Stimulated activated naive CD4-positive, alpha-beta T cell treated with Interleukin-2 at 50 U/mL for 16 hours (primary cell): ENCODE measurements at regions not wholly inside any gene's neighbourhood (a gene's known extent, or its start where the extent isn't known, plus 50 kb on each side); places are given as distances from the start of the nearest gene placed in this dataset.

Experiments used
- DNase-seq: peaks from one replicate; lab custom pipeline; 2025; lab: John Stamatoyannopoulos, UW

DNA sequence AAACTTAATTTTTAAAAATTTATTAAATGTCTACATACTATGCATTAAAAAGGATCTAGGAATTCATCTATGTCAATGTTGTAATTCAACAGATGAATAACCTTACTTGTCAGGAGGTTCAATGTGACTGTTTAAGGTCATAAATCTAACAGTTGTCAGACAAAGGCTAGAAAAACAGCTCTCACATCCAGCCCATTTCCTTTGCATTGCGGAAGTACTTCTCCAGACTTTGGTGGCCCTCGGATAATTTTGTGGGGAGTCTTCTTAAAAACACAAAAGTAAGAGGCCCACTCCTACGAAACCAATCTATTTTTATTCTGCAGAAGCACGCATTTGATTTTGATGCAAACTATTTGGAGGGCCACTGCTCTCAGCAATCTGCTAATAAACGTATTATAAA lies 122.6 kb upstream of the CHRM3 start:
- DNase-seq: no peak

DNA sequence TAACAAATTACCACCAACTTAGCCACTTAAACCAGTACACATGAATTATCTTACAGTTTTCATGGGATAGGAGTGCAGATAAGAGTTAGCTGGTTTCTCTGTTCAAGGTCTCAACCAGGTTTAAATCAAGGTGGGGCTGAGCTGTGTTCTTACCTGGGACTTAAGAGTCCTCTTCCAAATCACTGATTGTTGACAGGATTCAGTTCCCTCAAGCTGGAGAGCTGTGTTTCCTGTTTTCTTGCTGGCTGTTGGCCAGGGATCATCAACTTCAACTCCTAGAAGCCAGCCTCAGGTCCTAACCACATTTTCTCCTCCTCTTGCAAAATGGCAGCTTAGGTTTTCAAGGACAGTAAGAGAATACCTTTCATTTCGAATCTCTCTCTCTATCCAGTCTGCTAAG lies 123.8 kb upstream of the CHRM3 start:
- no peak for DNase-seq

- DNase-seq: no peak
Observed at GRCh38 chr1:239261521-239261920, 124.8 kb upstream of the CHRM3 start.

GRCh38 chr1:239260842-239261241 lies 125.5 kb upstream of the CHRM3 start:
- no peak for DNase-seq

- DNase-seq: no peak
Observed at GRCh38 chr1:239255628-239256160, 130.7 kb upstream of the CHRM3 start.

DNA sequence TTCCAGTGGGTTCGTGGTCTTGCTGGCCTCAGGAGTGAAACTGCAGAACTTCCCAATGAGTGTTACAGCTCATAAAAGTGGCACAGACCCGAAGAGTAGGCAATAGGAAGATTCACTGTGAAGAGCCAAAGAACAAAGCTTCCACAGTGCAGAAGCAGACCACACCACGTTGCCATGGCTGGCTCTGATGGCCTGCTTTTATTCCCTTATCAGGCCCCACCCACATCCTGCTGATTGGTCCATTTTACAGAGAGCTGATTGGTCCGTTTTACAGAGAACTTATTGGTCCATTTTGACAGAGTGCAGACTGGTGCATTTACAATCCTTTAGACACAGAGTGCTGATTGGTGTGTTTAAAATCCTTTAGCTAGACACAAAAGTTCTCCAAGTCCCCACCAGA lies 131.4 kb upstream of the CHRM3 start:
- DNase-seq: no peak

- no peak for DNase-seq
Observed at GRCh38 chr1:239253032-239253431, 133.3 kb upstream of the CHRM3 start.

GRCh38 chr1:239250353-239251035 lies 135.9 kb upstream of the CHRM3 start:
- DNase-seq: no peak

GRCh38 chr1:239247285-239247684 lies 139.1 kb upstream of the CHRM3 start:
- DNase-seq: no peak

DNA sequence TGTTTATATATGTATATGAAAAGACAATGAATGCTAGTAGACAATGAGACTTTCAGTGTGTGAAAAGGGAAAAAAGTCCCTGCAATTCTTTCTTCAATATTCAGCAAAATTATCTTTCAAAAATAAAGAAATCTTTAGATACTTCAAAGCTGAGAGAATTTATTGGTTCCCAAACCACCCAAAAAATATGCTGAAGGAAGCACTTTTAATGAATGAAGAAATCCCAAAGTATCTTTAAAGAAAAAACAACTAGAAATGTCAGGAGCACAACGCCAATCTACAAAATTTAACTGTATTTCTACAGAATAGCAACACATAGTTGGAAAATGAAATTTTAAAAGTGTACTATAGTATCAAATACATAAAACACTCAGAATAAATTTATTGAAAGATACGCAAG lies 142.3 kb upstream of the CHRM3 start:
- no peak for DNase-seq

- no peak for DNase-seq
Observed at GRCh38 chr1:239243006-239243405, 143.4 kb upstream of the CHRM3 start.

DNA sequence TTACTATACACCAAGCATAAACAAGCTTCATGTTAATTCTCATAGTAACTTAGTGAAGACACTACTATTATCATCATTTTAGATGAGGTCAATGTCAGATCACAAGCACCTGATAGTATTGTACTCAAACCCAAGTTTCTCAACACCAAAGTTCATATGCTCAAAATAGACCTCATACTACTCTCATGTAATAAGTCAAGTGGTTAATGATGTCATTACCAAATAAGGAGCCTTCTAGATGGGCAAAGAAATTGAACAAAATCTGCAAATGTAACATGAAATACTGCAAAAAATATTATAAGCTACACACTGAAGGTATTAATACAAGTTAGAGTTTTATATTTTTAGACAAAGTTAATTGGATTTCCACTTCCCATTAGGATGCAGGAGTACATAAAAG lies 144.0 kb upstream of the CHRM3 start:
- no peak for DNase-seq

GRCh38 chr1:239240736-239241135 lies 145.6 kb upstream of the CHRM3 start:
- no peak for DNase-seq

- DNase-seq: no peak
Observed at GRCh38 chr1:239239529-239239928, 146.8 kb upstream of the CHRM3 start.

DNA sequence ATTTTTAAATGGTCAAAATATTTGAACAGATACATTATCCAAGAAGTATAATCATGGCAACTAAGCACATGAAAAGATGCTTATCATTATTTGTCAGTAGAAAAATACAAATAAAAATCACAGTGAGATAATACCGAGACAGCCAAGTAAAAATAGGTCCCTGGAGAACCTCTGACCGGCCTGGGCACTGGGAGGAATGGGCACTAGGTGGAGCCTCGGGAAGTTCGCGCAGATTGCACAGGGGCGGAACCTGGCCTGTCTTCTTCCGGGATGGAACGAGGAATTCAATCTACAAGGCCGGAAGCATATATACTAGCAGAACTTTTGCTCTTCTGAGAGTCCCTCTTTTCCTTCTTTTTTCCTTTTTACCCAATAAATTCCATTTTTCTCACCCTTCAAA lies 148.5 kb upstream of the CHRM3 start:
- DNase-seq: no peak

GRCh38 chr1:239233626-239234025 lies 152.7 kb upstream of the CHRM3 start:
- DNase-seq: no peak

DNA sequence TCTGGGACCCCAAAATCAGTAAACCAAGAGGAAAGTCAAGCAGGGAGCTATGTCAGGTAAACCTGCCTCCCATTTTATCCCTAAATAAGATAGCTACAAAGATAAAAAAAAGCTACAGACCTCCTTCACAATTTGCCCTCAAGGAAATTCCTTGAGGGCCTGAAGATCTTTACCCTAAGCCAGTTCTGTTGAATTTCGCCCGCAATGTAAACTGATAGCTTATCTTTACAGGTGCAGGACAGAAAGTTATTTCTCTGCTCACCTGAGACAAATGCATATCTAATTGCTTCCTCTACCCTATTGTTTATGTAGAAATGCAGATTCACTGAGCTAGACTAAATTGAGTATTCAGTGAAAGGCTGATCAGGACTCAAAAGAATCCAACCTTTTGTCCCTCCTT lies 153.4 kb upstream of the CHRM3 start:
- DNase-seq: no peak

DNA sequence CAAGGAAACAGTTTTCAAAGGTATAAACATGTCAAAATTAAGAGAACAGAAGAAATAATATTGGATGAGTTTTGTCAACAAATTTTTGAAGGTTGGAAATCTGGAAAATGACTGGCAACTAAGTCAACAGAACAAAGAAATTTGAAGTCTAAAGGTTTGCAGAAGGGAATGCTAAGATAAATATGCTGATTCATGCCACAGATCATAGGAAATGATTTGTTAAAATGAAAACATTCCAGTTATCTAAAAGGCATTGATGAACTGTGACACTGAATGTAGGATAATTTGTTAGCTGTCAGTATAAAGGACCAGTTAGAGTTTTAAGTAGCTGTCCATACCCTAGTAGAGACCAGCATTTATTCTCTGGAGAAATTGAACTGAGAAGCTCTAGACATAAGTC lies 157.9 kb upstream of the CHRM3 start:
- no peak for DNase-seq

- no peak for DNase-seq
Observed at GRCh38 chr1:239225396-239225795, 161.0 kb upstream of the CHRM3 start.

DNA sequence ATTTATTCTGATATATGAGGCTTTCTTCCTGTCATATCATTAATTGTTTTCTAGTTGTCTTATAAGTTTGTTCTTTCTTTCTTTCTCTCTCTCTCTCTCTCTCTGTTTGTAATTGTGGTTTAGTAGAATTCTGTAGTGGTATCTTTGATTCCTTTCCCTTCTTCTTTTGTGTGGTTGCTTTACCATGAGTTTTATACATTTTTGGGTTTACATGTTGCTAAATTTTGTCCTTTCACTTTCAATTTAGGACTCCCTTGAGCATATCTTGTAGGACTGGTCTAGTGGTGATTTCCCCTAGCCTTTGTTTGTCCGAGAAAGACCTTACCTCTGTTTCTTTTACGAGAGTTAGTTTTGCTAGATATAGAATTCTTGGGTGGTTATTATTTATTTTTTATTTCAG lies 162.3 kb upstream of the CHRM3 start:
- DNase-seq: no peak

DNA sequence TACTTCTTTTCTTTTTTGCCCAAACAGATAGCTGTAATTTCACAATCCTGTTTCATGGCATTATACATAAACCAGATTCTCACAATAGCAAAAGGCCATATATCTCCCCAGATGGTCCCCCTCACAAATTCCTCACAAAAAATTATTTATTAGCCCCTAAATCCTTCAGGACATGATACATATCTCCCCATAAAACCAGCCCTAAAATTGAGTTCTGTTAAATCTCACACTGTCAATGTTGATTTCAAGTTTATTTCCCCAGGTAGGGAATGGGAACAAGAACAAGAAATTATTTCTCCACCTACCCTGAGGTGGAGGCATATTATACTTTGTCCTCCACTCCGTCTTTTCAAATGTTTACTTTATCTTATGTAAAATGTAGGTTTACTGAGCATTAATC lies 163.4 kb upstream of the CHRM3 start:
- no peak for DNase-seq

DNA sequence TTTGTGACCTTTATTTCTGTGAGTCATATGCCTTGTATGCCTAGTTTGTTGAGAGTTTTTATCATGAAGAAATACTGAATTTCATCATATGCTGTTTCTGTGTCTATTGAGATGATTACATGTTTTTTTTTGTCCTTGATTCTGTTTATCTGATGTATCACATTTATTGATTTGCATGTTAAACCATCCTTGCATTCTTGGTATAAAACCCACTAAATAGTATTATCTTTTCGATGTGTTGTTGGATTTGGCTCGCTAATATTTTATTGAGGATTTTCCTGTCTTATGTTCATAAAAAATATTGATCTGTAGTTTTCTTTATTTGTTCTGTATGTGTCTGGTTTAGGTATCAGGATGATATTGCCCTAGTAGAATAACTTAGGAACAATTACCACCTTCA lies 164.7 kb upstream of the CHRM3 start:
- no peak for DNase-seq

DNA sequence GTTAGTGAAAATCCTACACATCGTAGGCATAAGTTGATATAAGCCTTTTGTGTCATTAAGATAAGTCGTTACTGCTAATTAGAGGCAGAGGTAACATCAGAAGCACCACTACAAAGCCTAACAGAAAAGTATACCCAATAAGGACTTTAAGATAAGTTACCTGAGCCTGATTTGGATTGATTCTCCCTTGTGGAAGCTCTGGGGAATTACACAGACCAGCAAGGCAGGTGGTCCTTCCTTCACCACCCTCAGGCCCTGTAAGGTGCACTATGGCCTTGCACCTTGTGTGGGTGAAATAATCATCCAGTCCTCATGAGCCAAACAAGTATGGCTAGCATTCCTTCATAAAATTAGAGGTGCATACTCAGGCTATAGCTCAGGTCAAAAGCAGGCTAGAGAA lies 166.7 kb upstream of the CHRM3 start:
- no peak for DNase-seq

DNA sequence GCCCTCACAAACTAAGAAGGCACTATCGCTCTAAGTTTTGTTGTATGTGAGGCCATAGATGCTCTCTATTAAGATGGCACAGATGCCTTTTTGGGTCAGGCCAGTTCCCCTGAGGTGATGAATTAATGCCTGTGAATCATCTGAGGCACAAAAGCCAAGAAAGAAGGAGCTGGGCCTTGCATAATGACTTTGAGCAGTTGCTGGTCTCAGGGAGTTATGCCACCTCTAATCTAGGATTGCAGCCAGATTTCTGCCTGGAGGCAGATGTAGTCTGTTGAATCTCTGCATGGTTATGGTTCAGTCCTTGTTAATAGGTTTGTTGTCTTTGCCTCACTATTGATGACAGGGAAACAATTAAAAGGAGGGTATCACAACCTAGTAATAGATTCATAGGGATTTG lies 168.1 kb upstream of the CHRM3 start:
- DNase-seq: no peak
